Endothelial cell of umbilical vein (primary cell): ENCODE measurements at regions not wholly inside any gene's neighbourhood (a gene's known extent, or its start where the extent isn't known, plus 50 kb on each side); places are given as distances from the start of the nearest gene placed in this dataset.

Experiments used
- EZH2 ChIP-seq: IDR thresholded peaks from 2 replicates; pipeline ENCODE4 v1.6.1; 2012; ENCODE audit warnings: borderline replicate concordance, low read depth, mild to moderate bottlenecking, moderate library complexity, low read length, inconsistent platforms; ENCODE audit not compliant: severe bottlenecking
- JUN ChIP-seq: IDR thresholded peaks from 2 replicates; pipeline ENCODE4 v1.6.1; 2011; ENCODE audit warnings: borderline replicate concordance, low read depth; ENCODE audit not compliant: insufficient read length, insufficient read depth
- MYC ChIP-seq: IDR thresholded peaks from one replicate; pipeline ENCODE4 v1.6.1; 2011; ENCODE audit warnings: mild to moderate bottlenecking, low read depth, low read length
- POLR2A ChIP-seq: IDR thresholded peaks from 2 replicates; pipeline ENCODE4 v1.6.1; 2012; ENCODE audit warnings: low read depth, mild to moderate bottlenecking, control low read depth, low read length
- TF ChIP-seq, protein P1 (sequence below), 2 donors: IDR thresholded peaks; 1 replicate in 1 of 2; 2 replicates in 1 of 2; pipeline ENCODE4 v1.5.1; 2011; ENCODE audit warnings: low read length in 2 of 2, mild to moderate bottlenecking in 2 of 2, moderate library complexity in 2 of 2, control low read depth in 1 of 2, inconsistent platforms in 1 of 2, low read depth in 1 of 2; ENCODE audit not compliant: insufficient read depth in 1 of 2; ENCODE audit errors: extremely low read depth in 1 of 2

DNA sequence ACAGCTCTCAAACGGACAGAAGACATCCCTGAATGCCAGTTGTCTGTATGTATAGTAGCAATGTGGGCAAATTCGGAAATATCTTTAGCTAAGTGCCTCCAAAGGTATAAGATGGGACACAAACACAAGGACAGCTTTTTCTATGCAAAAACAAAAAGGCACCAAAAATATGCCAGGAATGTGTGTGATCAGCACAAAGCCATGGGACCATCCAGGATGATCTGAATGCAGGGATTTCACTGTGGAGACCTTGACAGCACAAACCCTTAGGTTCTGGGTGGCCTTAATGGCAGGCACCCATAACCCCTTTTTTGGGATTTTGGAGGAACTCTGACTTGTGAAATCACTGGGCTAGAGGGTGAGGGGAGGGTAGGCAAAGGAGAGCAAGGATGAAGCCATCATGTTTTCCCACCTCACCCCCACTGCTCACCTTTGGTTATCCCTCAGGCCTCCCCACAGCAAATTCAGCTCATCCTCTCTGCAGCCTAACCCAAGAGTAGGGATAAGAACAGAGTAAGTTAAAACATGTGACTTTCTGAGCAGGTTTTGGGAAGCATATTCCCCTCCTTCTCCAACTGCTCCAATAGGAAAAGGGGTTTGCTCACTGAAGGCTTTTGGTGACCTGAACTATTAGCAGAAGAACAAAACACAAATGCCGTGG is 154.6 kb downstream of the SNX19 start:
- TF ChIP-seq, protein P1, sequence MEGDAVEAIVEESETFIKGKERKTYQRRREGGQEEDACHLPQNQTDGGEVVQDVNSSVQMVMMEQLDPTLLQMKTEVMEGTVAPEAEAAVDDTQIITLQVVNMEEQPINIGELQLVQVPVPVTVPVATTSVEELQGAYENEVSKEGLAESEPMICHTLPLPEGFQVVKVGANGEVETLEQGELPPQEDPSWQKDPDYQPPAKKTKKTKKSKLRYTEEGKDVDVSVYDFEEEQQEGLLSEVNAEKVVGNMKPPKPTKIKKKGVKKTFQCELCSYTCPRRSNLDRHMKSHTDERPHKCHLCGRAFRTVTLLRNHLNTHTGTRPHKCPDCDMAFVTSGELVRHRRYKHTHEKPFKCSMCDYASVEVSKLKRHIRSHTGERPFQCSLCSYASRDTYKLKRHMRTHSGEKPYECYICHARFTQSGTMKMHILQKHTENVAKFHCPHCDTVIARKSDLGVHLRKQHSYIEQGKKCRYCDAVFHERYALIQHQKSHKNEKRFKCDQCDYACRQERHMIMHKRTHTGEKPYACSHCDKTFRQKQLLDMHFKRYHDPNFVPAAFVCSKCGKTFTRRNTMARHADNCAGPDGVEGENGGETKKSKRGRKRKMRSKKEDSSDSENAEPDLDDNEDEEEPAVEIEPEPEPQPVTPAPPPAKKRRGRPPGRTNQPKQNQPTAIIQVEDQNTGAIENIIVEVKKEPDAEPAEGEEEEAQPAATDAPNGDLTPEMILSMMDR (IDR thresholded peaks at IDR 0.05; ENCODE audit: extremely low read depth in 1 of 2, insufficient read depth in 1 of 2, low read depth in 1 of 2, low read length in 2 of 2), result no peak
- TF ChIP-seq MYC, result no peak
- no peak for TF ChIP-seq JUN
- TF ChIP-seq POLR2A, result no peak
- TF ChIP-seq EZH2, result no peak
